HCT116 (cell line): ENCODE measurements at regions not wholly inside any gene's neighbourhood (a gene's known extent, or its start where the extent isn't known, plus 50 kb on each side); places are given as distances from the start of the nearest gene placed in this dataset.

Experiments
- ATAC-seq: fragments of 200-7000 bp; cut with Tn5 transposase; 2 replicates; pipeline ENCODE4 v1.9.1; 2020; ENCODE audit warnings: mild to moderate bottlenecking, moderate library complexity
- BruUV-seq: library from RNA; stranded (reverse); fragments of 400-500 nt; replicated peaks from 2 replicates; lab custom pipeline; 2021; lab: Mats Ljungman, UMichigan
- CTCF ChIA-PET: fragments of 300-600 bp; sonication (Branson Sonifier 250); formaldehyde crosslinking; loops from one replicate; lab custom pipeline; 2021; ENCODE audit warnings: antibody characterized with exemption; lab: Charles Lee
- POLR2A ChIA-PET: fragments of 300-600, 350-600 bp; sonication (Branson Sonifier 250); formaldehyde crosslinking; loops from one replicate; lab custom pipeline; 2021; ENCODE audit warnings: antibody characterized with exemption; lab: Charles Lee
- RAD21 ChIA-PET, 2 experiments: fragments of 300-600 bp; sonication (Branson Sonifier 250); formaldehyde crosslinking; loops; one replicate each; lab custom pipeline; 2023; ENCODE audit warnings: low total read pairs in 2 of 2; ENCODE audit not compliant: uncharacterized antibody in 2 of 2, unreplicated experiment in 2 of 2, low non-redundant PET in 1 of 2; lab: Charles Lee
- DNase-seq: peaks from one replicate; pipeline ENCODE4 v3.0.0-alpha.2; 2010; ENCODE audit warnings: low read depth, low spot score
- H2AFZ ChIP-seq: fragments of 200-600 bp; shearing (Covaris generic), sonication (generic); 2 replicates; pipeline ENCODE4 v1.6.1; 2017; ENCODE audit warnings: low read depth, mixed run types, mixed read lengths, antibody characterized with exemption, low read length; ENCODE audit not compliant: poor library complexity, severe bottlenecking
- H3K27ac ChIP-seq: 2 replicates; pipeline ENCODE4 v1.5.1; 2012; ENCODE audit warnings: low read depth, low read length
- H3K27me3 ChIP-seq: fragments of 200-600 bp; sonication (generic); 2 replicates; pipeline ENCODE4 v1.6.1; 2016; ENCODE audit warnings: mixed run types, low read length, mixed read lengths; ENCODE audit not compliant: insufficient read depth
- H3K36me3 ChIP-seq, 2 experiments: fragments of 200-500 bp in 1 of 2; fragments of 200-600 bp in 1 of 2; sonication (Bioruptor generic) in 1 of 2; sonication (generic) in 1 of 2; 2 replicates each; pipeline versions ENCODE4 v1.5.1 to v1.6.1; 2014 to 2016; ENCODE audit warnings: low read length in 2 of 2, inconsistent platforms in 1 of 2, mixed read lengths in 1 of 2, mixed run types in 1 of 2; ENCODE audit not compliant: insufficient read depth in 2 of 2, control insufficient read depth in 1 of 2
- H3K4me1 ChIP-seq, 2 experiments: fragments of 200-600 bp in 1 of 2; sonication (generic) in 1 of 2; 2 replicates each; pipeline versions ENCODE4 v1.5.1 to v1.6.1; 2012 to 2017; ENCODE audit warnings: low read length in 2 of 2, inconsistent platforms in 1 of 2, mild to moderate bottlenecking in 1 of 2, mixed read lengths in 1 of 2, mixed run types in 1 of 2, moderate library complexity in 1 of 2; ENCODE audit not compliant: insufficient read depth in 2 of 2, control insufficient read depth in 1 of 2
- H3K4me2 ChIP-seq: fragments of 200-600 bp; sonication (generic); 2 replicates; pipeline ENCODE4 v1.6.1; 2017; ENCODE audit warnings: mixed run types, low read length, mixed read lengths
- H3K4me3 ChIP-seq, 2 experiments: fragments of 200-600 bp in 1 of 2; sonication (generic) in 1 of 2; replicated peaks in 1 of 2; 2 replicates each; pipeline ENCODE4 v1.5.1; 2011 to 2016; ENCODE audit warnings: low read length in 2 of 2, control low read depth in 1 of 2, low read depth in 1 of 2, mild to moderate bottlenecking in 1 of 2, mixed read lengths in 1 of 2, mixed run types in 1 of 2
- H3K79me2 ChIP-seq: fragments of 200-600 bp; sonication (generic); 2 replicates; pipeline ENCODE4 v1.6.1; 2017; ENCODE audit warnings: mild to moderate bottlenecking, mixed run types, low read length, moderate library complexity, mixed read lengths; ENCODE audit not compliant: insufficient read depth
- H3K9ac ChIP-seq: fragments of 200-600 bp; sonication (generic); 2 replicates; pipeline ENCODE4 v1.6.1; 2016; ENCODE audit warnings: low read length, mixed read lengths
- H3K9me2 ChIP-seq: fragments of 200-600 bp; sonication (generic), shearing (Covaris generic); 2 replicates; pipeline ENCODE4 v1.6.1; 2017; ENCODE audit warnings: mixed run types, mild to moderate bottlenecking, moderate library complexity; ENCODE audit not compliant: insufficient read depth
- H3K9me3 ChIP-seq, 2 experiments: fragments of 200-500 bp in 1 of 2; fragments of 200-600 bp in 1 of 2; sonication (Bioruptor generic) in 1 of 2; sonication (generic) in 1 of 2; 2 replicates each; pipeline ENCODE4 v1.6.1; 2014 to 2017; ENCODE audit warnings: low read length in 2 of 2, mixed read lengths in 2 of 2, inconsistent platforms in 1 of 2, low read depth in 1 of 2, mild to moderate bottlenecking in 1 of 2, mixed run types in 1 of 2, moderate library complexity in 1 of 2; ENCODE audit not compliant: control insufficient read depth in 1 of 2, insufficient read depth in 1 of 2
- H4K20me1 ChIP-seq: fragments of 200-600 bp; sonication (generic), shearing (Covaris generic); 2 replicates; pipeline ENCODE4 v1.6.1; 2017; ENCODE audit warnings: mixed run types, mild to moderate bottlenecking, moderate library complexity; ENCODE audit not compliant: insufficient read depth
- CBX3 ChIP-seq: IDR thresholded peaks from 2 replicates; pipeline ENCODE4 v1.6.1; 2012; ENCODE audit warnings: low read depth
- CEBPB ChIP-seq: IDR thresholded peaks from 2 replicates; pipeline ENCODE4 v1.6.1; 2012; ENCODE audit warnings: low read depth
- ELF1 ChIP-seq: IDR thresholded peaks from 2 replicates; pipeline ENCODE4 v1.6.1; 2012; ENCODE audit warnings: low read depth, borderline replicate concordance
- EZH2 ChIP-seq: fragments of 200-600 bp; sonication (generic); IDR thresholded peaks from 2 replicates; pipeline ENCODE4 v1.6.1; 2017; ENCODE audit warnings: antibody characterized with exemption, mixed run types
- JUND ChIP-seq: IDR thresholded peaks from 2 replicates; pipeline ENCODE4 v1.6.1; 2012
- POLR2AphosphoS5 ChIP-seq: IDR thresholded peaks from 2 replicates; pipeline ENCODE4 v1.6.1; 2011; ENCODE audit warnings: mild to moderate bottlenecking, low read depth, low read length, moderate library complexity
- RAD21 ChIP-seq: IDR thresholded peaks from 2 replicates; pipeline ENCODE4 v1.6.1; 2012; ENCODE audit warnings: low read depth, mild to moderate bottlenecking
- SRF ChIP-seq: IDR thresholded peaks from 2 replicates; pipeline ENCODE4 v1.6.1; 2012; ENCODE audit warnings: low read depth
- TCF7L2 ChIP-seq: IDR thresholded peaks from 2 replicates; pipeline ENCODE4 v1.7.0; 2011; ENCODE audit warnings: borderline replicate concordance, inconsistent platforms; ENCODE audit not compliant: insufficient read depth, insufficient read length; ENCODE audit errors: extremely low read depth
- YY1 ChIP-seq: IDR thresholded peaks from 2 replicates; pipeline ENCODE4 v1.6.1; 2011; ENCODE audit warnings: low read length, low read depth, moderate library complexity, mild to moderate bottlenecking; ENCODE audit not compliant: insufficient replicate concordance; ENCODE audit errors: extremely low read depth
- ZFX ChIP-seq: fragments of 450-650 bp; IDR thresholded peaks from 2 replicates; pipeline ENCODE4 v1.6.1; 2017
- ZNF274 ChIP-seq: fragments of 200-500 bp; sonication (Bioruptor generic); IDR thresholded peaks from 2 replicates; pipeline ENCODE4 v1.6.1; 2014; ENCODE audit warnings: mild to moderate bottlenecking, low read depth, low read length, inconsistent platforms
- intact Hi-C: fragments of 100-400 bp; cut with micrococcal nuclease; formaldehyde crosslinking; loops from 2 replicates; pipeline ENCODE4 v1.10.0; 2022
- TF ChIP-seq, protein P1 (sequence below): IDR thresholded peaks from 2 replicates; pipeline ENCODE4 v1.6.1; 2011; ENCODE audit warnings: mild to moderate bottlenecking, low read length, moderate library complexity; ENCODE audit not compliant: insufficient replicate concordance; ENCODE audit errors: extremely low read depth
- TF ChIP-seq, protein P2 (sequence below): IDR thresholded peaks from 2 replicates; pipeline ENCODE4 v1.6.1; 2012

DNA sequence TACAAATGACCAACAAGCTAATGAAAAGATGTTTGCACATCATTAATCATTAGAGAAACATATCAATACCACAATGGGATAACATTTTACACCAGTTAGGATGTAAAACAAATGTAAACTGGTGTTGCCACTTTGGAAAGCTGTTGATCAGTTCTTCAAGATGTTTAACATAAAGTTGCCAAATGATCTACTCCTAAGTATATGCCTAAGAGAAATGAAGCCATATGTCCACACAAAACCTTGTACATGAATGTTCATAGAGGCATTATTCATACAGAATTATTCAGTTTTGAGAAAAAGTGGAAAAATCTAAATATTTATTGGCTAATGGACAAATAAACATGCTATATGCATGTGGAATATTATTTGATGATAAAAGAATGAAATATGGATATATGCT, 136.9 kb upstream of the KITLG start:
- Histone ChIP-seq H4K20me1 (no peaks in the 10 kb centered on the region), H3K9ac (no peak overlapping the region), H3K36me3 (no peaks in the 10 kb centered on the region), H3K27me3 (no peaks in the 10 kb centered on the region), H3K9me2 (no peaks in the 10 kb centered on the region), H3K27ac (no peak overlapping the region), H3K4me1 (peaks cover 0 to 6% of the 10 kb centered on the region in 2 experiments; a peak in 1 of 4 replicates), H3K4me2 (no peak overlapping the region), H2AFZ (peak overlapping the region; percentile 5), H3K4me3 (no peak overlapping the region), H3K79me2 (no peaks in the 10 kb centered on the region), H3K9me3 (no peaks in the 10 kb centered on the region)
- no TSS peak for BruUV-seq
- POLR2A ChIA-PET: no interaction called here
- ATAC-seq: no peak
- no peak for TF ChIP-seq RAD21
- no peak for TF ChIP-seq CBX3
- no peak for TF ChIP-seq YY1
- no peak for TF ChIP-seq CEBPB
- no peak for TF ChIP-seq ZFX
- TF ChIP-seq, protein P1, sequence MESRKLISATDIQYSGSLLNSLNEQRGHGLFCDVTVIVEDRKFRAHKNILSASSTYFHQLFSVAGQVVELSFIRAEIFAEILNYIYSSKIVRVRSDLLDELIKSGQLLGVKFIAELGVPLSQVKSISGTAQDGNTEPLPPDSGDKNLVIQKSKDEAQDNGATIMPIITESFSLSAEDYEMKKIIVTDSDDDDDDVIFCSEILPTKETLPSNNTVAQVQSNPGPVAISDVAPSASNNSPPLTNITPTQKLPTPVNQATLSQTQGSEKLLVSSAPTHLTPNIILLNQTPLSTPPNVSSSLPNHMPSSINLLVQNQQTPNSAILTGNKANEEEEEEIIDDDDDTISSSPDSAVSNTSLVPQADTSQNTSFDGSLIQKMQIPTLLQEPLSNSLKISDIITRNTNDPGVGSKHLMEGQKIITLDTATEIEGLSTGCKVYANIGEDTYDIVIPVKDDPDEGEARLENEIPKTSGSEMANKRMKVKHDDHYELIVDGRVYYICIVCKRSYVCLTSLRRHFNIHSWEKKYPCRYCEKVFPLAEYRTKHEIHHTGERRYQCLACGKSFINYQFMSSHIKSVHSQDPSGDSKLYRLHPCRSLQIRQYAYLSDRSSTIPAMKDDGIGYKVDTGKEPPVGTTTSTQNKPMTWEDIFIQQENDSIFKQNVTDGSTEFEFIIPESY: no peak
- no peak for TF ChIP-seq POLR2AphosphoS5
- TF ChIP-seq EZH2: no peak
- TF ChIP-seq SRF: no peak
- TF ChIP-seq, protein P2, sequence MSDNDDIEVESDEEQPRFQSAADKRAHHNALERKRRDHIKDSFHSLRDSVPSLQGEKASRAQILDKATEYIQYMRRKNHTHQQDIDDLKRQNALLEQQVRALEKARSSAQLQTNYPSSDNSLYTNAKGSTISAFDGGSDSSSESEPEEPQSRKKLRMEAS: no peak
- TF ChIP-seq JUND: no peak
- no peak for TF ChIP-seq ELF1
- TF ChIP-seq TCF7L2: no peak
- no peak for TF ChIP-seq ZNF274
- RAD21 ChIA-PET: no interaction called here
- intact Hi-C loops: no loop called here
- CTCF ChIA-PET: no interaction called here
- no peak for DNase-seq
